ENCODE measurements at regions not wholly inside any gene's neighbourhood (a gene's known extent, or its start where the extent isn't known, plus 50 kb on each side); places are given as distances from the start of the nearest gene placed in this dataset.

DNA sequence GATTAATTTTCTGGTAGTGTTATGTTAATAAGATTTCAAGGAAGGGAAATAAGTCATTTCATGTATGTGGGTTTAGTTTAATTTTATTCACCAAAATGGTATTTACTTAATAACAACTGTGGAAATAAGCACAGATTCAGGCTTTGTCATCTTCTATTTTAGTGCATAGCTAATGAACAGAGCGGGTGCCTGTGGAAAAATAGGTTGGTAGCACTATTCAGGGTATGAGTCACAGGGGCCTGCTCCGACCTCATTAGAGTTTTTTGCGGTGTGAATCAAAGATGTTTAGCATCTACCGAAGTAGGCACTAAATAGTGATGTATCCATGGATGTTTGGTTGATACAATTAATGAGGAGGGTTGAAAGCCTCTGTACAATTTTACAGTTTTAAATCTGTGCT is 78.2 kb downstream of the FAT3 start:
- H3K4me3 ChIP-seq (ENCODE audit: low read depth, poor library complexity, severe bottlenecking), result no peak overlapping the region
- TF ChIP-seq, protein P1, sequence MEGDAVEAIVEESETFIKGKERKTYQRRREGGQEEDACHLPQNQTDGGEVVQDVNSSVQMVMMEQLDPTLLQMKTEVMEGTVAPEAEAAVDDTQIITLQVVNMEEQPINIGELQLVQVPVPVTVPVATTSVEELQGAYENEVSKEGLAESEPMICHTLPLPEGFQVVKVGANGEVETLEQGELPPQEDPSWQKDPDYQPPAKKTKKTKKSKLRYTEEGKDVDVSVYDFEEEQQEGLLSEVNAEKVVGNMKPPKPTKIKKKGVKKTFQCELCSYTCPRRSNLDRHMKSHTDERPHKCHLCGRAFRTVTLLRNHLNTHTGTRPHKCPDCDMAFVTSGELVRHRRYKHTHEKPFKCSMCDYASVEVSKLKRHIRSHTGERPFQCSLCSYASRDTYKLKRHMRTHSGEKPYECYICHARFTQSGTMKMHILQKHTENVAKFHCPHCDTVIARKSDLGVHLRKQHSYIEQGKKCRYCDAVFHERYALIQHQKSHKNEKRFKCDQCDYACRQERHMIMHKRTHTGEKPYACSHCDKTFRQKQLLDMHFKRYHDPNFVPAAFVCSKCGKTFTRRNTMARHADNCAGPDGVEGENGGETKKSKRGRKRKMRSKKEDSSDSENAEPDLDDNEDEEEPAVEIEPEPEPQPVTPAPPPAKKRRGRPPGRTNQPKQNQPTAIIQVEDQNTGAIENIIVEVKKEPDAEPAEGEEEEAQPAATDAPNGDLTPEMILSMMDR (IDR thresholded peaks at IDR 0.05), result no peak
- no peak for TF ChIP-seq POLR2A (IDR thresholded peaks at IDR 0.05)
- 84 to 87% methylated on average over 4 of the region's 4 CpGs for WGBS, 2 donors
- intact Hi-C loops (cut with DNase I; ENCODE audit: low total_unique reads), result no loop called here
- no peak for DNase-seq (ENCODE audit: low spot score in 2 of 2)

DNA sequence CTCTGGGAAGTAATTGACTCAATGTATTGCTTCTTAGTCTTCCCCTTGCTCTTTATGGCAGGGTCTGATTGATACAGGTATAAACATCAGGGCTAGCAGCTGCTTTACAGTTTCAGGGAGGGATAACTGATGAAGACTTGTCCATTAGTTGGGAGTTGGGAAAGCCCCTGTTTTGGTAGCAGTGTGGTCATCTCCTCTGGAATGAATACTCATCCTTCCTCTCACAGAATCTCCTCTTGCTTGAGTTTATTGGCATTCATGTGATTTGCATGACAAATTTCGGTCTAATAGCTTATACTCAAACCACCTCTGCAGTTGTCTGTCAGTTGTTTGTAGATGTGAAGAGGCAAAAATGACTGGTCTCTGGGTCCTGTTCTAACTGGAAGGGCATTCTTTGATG is 79.7 kb downstream of the FAT3 start:
- WGBS, 2 donors, result 78 to 85% methylated on average over 1 of the region's 1 CpG
- TF ChIP-seq POLR2A (IDR thresholded peaks at IDR 0.05), result no peak
- TF ChIP-seq, protein P1 (IDR thresholded peaks at IDR 0.05), result no peak
- H3K4me3 ChIP-seq (ENCODE audit: low read depth, poor library complexity, severe bottlenecking), result no peak overlapping the region
- no peak for DNase-seq (ENCODE audit: low spot score in 2 of 2)
- intact Hi-C loops (cut with DNase I; ENCODE audit: low total_unique reads), result no loop called here

DNA sequence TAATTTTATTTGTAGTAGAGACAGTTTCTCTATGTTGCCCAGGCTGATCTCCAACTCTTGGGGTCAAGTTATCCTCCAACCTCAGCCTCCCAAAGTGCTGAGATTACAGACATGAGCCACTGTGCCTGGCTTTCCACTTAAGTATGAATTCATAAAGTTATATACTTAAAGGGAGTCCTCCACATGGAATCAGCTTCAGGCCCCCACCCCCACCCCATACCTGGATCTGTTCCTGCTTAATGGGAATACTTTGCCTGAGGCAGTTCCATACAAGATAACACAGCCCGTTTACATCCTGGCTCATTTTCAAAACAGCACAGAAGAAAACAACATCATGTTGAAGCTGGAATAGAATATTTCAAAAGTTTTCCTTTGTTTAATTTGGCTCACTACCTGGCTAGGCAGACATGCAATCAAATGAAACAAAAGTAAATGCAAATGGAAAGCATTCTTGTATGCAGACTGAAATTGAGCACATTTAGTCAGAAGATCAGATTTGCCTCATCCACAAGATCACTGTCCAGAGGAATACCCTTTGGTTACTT is 82.4 kb downstream of the FAT3 start:
- DNase-seq (ENCODE audit: low spot score in 2 of 2), result no peak
- H3K4me3 ChIP-seq (ENCODE audit: low read depth, poor library complexity, severe bottlenecking), result no peak overlapping the region
- intact Hi-C loops (cut with DNase I; ENCODE audit: low total_unique reads), result no loop called here
- 17 to 25% methylated on average over 1 of the region's 1 CpG for WGBS, 2 donors
- TF ChIP-seq, protein P1 (IDR thresholded peaks at IDR 0.05), result no peak
- TF ChIP-seq POLR2A (IDR thresholded peaks at IDR 0.05), result no peak

DNA sequence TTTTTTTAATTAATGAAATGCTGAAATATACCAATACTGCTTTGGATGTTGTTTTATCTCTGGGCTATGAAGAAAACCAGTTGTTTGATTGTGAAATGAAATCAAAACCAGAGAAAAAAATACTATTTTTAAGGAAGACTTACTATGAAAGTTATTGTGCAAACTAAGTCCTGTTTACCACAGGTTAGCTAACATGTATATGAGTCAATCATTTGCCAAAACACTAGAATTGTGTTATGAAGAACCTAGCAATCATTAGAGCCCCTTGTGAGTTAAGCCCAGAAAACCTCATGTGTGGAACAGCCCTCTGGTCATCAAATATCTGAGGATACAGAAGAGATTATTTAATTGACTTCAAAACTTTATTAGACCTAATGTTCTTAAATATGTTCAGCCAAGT is 83.7 kb downstream of the FAT3 start:
- intact Hi-C loops (cut with DNase I; ENCODE audit: low total_unique reads), result no loop called here
- no peak for DNase-seq (ENCODE audit: low spot score in 2 of 2)

DNA sequence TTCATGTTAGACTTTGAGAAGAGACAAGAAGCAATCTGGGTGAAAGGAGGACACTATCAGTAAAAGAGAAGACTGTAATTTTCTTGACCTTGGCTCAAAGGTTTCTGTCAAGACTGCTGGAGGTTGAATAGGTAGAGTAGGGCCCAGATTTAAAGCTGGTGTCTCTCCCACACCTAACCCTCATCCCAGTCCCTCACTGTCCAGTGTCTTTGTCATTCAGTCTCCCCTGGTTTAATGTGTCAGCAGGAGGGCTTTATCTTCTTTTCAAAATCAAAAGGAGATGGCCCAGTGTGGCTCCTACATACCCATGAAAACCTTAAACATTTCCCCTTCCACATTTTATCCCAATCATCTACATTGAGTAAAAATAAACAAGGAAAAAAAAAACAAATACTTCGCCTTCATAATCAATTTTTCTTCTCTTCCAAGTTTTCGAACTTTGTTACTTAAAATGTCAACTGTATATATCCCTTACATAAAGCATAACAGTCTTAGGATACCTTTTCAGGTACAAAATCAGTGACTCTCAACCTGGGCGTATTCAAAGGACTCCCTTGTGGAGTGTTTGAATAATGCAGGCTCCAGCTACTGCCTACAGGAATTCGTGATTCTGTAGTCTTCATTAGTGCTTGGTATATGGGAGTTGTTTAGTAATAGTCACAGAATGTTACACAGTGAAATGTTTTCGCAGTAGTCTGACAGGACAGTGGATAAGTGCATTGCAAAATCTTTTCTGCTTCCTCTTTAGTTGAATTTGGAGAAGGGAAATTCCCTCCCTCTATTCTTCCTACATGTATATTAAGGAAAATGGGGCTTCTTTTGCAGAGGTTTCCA is 87.2 kb downstream of the FAT3 start:
- DNase-seq (ENCODE audit: low spot score in 2 of 2), result no peak
- intact Hi-C loops (cut with DNase I; ENCODE audit: low total_unique reads), result no loop called here
- 74 to 77% methylated on average over 5 of the region's 5 CpGs for WGBS, 2 donors
- H3K4me3 ChIP-seq (ENCODE audit: low read depth, poor library complexity, severe bottlenecking), result no peak overlapping the region
- TF ChIP-seq POLR2A (IDR thresholded peaks at IDR 0.05), result no peak
- TF ChIP-seq, protein P1 (IDR thresholded peaks at IDR 0.05), result no peak

More for the DNA sequence above, 83.7 kb downstream of the FAT3 start:
- no peak overlapping the region for H3K4me3 ChIP-seq (ENCODE audit: low read depth, poor library complexity, severe bottlenecking)
- TF ChIP-seq, protein P1 (IDR thresholded peaks at IDR 0.05), result no peak
- TF ChIP-seq POLR2A (IDR thresholded peaks at IDR 0.05), result no peak
